GM18511 (cell line): ENCODE measurements at regions not wholly inside any gene's neighbourhood (a gene's known extent, or its start where the extent isn't known, plus 50 kb on each side); places are given as distances from the start of the nearest gene placed in this dataset.
"Not testable (repeated sequence)": the region's sequence is repeated elsewhere in the genome, so short reads cannot be mapped to it uniquely, and the experiment has no call there.

Experiments used
- ATAC-seq: cut with Tn5 transposase; IDR thresholded peaks from one replicate; pipeline ENCODE4 v1.9.1; 2021; ENCODE audit warnings: mild to moderate bottlenecking, moderate library complexity; ENCODE audit not compliant: unreplicated experiment

DNA sequence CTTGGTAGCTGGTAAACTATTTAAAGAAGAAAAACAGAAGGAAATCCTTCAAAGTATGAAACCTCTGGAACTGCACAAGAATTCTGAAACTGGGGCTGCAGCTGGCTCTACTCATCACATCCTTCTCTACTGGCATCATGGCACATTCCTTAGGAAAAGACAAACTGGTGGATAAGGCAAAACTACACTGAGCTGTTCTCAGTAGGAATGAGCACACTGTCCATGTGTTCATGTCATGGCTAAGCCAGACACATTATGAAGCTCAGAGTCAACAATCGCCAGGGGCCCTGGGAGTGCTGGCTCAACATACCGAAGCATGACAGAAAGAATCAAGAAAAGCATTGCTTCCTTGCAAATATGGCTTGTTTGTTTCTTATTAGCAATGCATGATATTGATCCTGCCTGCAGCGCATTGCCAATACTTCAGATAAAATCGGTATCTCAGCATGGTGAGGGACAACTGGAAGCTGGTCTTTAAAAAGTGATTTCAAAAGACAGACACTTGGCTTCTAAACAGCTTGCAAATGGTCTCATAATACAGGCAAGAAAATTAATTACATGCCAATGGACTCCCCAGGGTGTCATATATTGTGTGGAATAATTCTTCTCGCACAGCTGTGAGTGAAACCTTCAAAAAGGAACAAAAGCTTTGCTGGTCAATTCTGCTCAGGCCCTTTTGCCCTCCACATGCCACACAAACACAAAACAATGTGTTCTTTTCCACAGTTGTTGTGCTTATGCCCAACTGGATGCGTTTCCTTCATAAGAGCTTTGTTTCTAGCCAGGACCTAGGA is 300.2 kb upstream of the VCX start:
- no peak for ATAC-seq

DNA sequence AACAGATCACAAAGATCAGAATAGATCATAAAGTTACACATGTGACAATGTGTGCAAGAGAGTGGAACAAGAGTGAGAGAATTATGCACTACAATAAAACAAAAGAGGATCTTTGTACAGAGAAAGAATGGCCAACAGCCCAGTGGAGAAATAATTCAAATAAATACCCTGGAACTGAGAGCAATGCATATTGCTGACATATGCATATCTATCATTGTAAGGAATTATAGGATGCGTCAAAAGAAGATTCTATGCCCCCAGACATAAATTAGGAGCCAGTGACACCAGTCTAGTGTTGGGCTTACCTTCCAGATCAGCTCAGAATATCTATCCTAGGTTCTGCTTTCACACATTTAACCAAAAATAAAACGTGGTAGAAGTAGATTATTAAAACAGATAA is 320.1 kb upstream of the VCX start:
- no peak for ATAC-seq

DNA sequence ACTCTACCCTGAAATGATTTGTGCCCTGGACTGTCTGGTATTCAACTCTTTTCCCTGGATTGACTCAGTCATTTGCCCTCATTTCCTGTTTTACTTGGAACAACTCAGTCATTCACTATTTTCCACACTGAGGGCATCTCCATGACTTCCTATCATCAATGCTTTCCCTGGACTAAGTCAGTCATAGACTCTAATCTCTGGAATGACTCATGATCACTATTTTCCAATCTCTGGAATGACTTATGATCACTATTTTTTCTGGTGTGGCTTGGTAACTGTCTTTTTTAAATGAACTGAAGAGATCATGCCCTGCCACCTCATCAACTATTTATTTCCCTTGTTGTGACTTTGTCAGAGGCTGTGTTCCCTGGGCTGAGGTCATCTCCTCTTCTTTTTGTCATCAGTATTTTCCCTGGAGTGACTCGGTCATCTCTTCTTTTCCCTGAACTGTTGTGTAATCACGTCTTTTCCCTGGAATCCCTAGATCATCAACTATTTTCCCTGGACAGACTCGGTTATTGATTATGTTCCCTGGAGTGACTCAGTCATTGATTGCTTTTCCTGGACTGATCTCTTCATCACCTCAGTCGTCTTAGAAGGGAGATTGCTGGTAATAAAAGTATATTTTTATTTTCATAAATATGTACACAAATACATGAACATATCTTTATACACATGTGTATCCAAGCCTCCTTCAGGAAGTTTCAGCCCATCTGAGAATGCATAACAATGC is 327.1 kb upstream of the VCX start:
- ATAC-seq, result no peak

DNA sequence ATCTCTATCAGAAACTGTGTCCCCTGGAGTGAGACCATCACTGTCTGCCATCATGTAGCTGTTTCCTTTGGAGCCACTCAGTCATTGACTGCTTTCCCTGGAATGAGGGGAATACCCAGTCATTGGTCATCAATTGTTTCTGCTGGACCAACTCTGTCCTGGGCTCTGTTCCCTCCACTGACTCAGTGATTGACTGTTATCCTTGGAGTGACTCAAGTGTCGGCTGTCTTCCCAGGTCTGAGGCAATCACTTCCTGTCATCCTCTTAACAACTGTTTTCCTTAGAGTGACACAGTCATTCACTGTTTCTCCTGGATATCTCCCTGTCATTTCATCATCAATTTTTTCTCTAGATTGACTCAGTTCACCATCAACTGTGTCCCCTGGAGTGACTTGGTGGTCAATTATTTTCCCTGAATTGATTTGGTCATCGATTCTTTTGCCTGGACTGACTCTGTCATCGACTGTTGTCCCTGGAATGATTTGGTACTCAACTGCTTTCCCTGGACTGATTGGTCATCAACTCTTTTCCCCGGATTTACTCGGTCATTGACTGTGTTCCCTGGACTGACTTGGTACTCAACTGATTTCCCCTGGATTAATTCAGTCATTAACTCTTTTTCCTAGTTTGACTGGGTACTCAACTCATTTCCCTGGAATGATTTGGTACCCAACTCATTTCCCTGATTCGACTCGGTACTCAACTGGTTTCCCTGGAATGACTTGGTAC is 327.9 kb upstream of the VCX start:
- ATAC-seq, result no peak

DNA sequence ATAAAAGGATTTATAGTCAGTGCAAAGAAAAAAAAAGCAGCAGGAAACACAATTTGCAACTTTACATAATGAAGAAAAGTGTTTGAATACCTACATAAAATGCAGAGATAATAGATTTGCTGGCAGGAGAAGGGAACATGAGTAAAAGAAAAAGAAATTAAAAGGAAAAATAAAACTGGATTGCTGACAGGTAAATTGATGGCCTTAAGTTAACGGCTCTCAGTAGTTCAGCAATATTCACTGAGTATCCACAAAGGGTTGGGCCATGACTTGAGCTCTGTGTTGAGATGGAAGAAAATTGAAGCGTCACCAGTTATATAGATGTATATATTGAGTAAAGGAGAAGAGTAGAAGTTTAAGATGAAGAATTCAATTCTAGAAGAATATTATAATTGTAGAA is 330.1 kb upstream of the VCX start:
- ATAC-seq, result no peak

DNA sequence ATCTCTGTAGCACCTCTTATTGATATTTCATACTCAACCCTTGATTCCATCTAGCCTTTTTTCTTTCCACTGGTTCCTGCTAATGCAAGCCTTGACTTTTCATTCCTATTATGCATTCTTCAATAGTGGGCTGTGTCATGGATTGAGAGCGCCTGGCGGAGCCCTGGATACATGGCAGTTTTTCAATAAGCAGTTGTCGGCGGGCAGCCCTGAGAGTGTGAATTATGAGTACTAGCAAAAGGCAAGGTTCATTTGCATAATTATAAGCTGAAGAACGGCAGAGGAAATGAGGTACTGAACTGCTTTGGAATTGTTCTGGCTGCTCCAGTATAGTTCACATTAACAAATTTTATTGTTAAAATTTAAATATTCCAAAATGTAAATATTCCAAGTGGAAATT is 339.7 kb upstream of the VCX start:
- ATAC-seq, result no peak

DNA sequence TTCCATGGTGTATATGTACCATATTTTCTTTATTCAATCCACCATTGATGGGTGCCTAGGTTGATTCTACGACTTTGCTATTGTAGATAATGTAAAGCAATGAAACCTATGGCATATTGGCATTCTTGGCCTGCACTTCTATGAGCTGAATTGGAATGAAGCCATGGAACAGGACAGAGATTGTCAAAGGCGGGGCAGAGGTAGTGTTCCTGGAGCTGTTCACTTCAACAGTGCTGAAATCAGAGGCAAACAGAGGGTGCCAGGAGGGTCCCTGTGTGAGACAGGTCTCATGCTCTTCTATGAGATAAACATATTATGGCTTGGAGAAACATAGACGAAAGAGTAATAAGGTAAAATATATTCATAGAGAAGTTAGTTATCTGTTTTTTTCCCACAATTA is 342.6 kb upstream of the VCX start:
- no peak for ATAC-seq

DNA sequence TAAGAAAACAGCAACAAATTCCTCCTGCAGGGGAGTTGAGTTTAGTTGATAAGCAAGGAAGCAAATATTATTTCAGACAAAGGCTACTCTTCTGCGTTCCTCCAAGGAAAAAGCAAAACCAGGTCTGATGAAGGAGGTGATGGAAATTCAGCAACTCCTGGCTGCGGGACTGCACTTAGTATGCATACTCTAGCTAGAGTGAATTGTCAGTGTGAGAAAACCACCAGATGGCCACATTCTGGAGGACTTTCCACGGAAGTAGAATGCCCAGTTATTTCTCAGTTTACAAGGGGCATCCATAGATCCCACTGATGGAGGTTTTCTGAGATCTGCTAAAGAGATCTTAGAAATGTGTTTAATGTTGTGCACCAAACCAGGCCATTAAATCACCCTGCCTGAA is 338.6 kb upstream of the PUDP start:
- ATAC-seq, result no peak

DNA sequence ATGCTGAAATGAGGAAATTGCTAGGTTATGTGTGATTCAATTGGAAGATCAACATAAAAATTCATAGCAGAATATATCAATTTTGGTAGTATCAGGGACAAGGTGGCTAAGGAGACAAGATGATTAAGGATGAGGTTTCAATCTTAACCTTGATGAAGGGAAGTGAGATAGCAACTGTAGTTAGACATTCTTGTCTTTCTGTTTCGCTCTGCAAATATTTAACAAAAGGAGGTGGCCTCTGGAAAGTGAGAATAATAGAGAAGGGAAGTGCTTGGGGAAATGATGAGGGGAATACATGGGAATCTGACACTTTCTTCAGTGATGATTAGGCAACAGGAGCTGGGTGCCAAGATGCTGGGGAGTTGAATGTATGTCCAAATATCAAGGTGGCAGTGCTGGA is 337.1 kb upstream of the PUDP start:
- ATAC-seq, result peak; percentile 59

DNA sequence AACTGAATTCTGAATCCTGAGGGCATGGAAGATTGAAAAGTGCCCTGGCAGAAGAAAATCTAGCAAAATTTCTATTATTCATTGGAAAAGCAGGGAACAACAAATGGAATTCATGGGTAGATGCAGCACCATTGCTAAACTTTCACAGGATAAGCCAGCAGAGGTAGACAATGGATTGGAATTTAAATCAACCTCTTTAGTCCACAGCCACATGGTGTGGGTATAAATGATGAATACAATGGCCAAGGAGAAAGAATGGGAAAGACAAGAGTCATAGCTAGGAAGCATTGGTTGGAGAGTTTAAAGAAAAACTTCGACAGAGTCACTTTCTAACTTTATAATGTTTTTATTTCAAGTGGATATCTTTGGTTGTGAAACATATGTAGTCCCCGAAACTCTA is 332.8 kb upstream of the PUDP start:
- no peak for ATAC-seq

DNA sequence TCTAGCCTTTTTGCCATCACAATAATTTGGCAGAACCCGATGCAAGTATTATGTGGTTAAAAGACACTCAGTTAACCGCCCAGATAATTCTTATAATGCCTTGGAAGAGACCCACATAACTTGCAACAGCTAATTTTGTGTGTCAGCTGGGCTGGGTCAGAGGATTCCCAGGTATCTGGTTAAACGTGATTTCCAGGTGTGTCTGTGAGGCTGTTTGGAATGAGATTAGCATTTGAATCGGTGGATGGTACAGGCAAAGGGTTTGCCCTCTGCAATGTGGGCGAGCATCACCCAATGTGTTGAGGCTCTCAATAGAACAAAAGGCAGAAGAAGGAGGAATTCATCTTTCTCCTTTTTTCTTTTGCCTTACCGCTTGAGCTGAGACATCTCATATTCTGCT is 314.2 kb upstream of the PUDP start:
- ATAC-seq, result no peak

DNA sequence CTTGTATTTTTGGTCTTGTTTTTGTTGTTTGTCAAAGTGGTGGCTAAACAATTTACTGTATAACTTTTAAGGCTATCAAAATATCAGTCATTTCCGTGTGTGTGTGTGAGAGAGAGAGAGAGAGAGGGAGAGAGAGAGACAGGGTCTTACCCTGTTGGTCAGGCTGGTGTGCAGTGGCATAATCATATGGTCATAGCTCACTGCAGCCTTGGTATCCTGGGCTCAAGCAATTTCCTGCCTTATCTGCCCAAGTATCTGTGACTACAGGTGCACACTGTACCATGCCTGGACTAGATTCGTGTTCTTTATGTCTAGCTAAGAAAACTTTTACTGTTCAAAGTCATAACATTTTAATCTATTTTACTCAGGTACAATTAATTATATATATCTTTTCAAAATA is 313.1 kb upstream of the PUDP start:
- not testable (repeated sequence) for ATAC-seq

DNA sequence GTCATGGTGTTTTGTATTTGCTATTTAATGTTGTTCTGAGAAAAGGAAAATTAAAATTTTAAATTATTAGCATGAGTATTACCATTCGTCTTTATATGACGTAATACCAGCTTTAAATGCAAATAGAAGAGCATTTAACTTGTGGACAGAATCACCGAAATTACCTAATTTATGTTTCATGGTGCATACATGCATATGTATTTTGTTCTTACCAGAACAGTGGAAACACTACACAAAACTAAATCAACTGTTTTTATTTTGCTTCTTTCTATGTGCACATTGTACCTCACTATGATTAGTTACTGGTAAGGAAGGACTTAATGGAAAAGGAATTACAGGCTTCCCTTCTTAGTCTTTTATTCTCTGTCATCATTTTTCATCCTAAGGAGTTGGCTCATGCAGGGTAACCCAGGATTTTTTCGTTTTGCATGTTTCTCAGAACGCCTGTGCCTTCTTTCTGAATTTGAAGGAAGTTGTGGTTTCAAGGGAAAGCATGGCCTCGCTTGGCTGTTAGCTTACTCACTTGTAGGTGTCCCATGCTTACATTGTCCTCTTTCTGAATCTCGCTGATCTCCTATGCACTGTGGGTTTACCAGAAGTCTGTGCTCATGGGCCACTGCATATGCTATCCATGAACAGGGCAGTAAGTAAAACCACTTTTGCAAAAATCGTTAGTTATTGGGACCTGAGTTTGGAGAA is 300.0 kb upstream of the PUDP start:
- ATAC-seq, result no peak

DNA sequence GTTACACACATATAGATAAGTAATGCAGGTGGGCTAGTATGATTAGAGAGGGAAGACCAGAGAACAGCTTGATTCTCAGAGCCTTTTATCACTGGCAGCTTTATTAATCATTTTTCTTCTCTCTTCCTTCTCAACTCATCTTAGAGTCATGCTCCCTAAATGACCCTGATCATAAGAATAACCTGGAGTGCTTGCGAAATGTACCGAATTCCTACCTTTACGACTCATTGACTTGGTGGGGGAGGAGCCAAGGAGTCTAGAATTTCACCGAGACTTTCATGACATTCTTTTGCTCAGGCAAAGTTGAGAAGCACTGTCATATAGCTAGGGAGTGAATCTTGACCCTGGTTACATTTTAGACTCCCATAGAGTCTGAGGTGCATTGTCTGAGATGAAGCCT is 298.9 kb upstream of the PUDP start:
- ATAC-seq, result no peak

DNA sequence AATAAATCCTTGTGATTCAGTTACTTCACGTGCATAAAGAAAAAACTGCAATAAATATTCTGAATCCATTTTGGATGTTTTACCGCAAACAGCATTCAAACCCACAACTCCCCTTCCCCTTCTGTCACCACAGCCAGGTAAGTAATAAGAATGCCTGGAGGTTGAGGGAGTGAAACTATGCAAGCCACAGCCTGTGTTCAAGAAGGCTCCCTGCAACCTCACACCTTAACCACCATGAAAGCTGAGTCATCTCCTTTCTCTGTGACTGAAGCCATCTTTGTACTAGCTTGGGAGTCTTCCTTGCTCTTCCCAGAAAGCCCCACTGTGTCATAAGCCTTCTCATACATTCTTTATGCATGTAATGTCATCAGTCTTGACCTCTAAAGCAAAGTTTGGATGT is 297.0 kb upstream of the PUDP start:
- ATAC-seq, result peak; percentile 99

DNA sequence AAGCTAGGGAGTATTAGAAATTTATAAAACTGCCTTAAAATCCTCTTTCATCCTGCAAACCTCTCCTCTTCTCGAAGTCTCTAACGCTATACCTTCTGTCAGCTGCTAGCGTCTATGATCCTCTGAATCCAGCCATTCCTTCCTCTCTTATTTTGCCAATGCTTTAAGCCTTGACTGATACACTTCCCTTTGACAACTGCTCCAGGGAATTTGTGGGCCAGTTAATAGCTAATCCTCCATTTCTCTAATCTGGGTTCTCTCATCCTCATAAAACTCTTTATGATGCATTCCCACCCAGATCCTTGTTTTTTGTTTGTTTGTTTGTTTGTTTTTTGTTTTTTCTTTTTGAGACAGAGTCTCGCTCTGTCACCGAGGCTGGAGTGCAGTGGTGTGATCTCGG is 293.6 kb upstream of the PUDP start:
- no peak for ATAC-seq

DNA sequence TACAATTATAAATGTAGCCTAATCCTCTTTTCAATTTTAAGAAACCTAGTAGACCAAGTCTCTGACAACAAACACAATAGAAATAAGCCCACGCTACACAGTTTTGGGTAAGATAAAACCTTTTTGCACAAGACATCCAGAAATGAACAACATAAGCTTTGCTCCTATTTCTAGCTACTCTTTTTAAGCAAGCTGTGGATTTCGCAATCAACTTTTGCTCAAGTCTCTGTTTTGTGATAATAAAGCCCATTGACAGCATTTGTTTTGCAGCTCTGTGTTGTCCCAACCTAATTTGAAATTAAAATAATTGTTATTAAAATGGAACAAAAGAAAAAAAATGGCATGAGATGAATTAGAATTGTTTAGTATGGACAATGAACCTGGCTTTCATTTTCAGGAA is 287.9 kb upstream of the PUDP start:
- no peak for ATAC-seq

DNA sequence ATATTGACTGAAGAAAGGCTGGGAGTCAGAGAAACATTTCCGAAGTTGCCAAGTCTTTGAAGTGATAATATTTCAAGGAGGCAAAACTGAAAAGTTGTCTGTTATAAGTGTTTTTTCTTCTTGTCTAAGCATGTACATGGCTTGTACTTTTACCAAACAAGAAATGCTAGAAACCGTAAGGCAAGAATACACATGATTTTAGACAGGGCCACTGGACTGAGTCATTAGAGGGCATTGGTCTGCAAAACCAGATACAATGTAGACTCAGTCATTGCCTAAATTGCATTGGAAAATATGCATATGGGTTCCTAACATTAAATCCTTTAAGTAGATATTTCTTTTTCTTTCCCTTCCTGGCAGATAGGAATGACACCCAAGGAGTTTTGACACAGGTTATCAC is 284.9 kb upstream of the PUDP start:
- no peak for ATAC-seq

DNA sequence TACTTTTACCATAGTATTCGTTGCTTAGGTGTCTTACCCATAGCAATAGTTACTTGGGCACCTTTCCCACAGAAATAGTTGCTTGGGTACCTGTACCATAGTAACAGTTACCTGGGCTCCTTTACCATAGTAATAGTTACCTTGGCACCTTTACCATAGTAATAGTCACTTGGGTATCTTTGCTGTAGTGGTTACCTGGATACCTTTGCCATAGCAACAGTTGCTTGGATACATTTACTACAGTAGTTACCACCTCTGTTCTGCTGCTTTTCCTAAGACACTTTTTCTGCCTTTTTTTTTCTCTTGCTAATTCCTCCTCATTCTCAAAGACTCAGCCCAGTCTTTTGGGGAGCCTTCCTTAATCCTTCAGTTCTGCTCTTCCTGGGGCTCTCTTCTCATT is 272.8 kb upstream of the PUDP start:
- ATAC-seq, result no peak

DNA sequence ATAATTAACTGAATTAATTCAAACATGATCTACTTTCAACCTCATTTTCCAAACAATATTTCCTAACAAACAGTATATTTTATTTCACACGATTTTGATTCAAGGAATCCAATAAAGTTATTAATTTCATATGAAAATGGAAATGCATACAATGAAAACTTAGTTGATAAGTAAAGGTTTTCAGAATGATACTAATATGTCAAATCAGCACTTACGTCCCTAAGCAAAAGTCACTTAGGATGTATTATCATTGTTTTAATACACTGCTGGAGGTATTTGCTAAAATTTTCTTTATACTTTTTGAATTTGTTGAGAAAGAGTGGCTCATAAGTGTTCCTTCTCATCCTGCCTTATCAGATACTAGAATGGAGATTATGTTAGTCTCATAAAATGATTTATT is 266.8 kb upstream of the PUDP start:
- no peak for ATAC-seq

DNA sequence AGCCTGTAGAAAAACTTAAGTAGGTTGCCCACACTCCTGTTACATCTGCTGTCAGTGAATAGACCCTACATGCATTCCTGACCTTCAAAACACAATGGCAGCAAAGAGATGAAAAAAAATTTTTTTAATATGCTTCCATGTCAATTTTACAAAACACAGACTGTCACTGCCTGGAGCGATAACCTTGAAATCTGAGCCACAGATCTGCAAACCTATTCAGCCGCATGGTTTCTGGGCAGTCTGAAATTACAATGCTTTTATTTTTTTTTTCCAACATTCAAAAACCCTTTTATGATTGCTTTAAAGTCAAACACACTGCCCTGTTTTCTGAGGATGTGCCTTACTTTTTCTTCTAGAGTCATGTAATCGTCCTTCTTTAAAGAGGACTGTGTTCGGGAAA is 264.9 kb upstream of the PUDP start:
- no peak for ATAC-seq
